ENCODE measurements at regions not wholly inside any gene's neighbourhood (a gene's known extent, or its start where the extent isn't known, plus 50 kb on each side); places are given as distances from the start of the nearest gene placed in this dataset.

DNA sequence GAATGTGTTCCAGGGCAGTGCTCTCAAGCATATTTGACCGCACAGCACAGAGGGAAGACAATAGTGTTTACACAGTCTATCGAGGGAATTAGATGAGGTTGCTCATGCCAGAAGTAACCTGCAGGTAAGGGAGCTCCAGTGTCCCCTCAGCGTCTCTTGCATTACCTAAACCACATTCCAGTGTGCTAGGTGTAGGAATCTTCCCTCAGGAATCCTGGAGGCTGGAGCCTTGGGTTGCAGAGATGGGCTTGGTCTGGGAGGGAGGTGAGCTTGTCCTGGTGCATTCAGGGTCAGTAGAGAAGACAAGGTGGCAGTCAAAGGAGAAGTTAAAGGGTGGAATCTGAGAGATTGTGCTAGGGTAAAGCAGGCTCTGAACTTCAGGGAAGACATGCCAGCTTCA lies 56.3 kb downstream of the SOX14 start:
- Histone ChIP-seq H3K27ac (ENCODE audit: insufficient read depth, low read length, poor library complexity, severe bottlenecking) (no peak overlapping the region), H3K36me3 (ENCODE audit: control insufficient read depth, insufficient read depth, low read length) (no peaks in the 10 kb centered on the region), H3K27me3 (replicated peaks; ENCODE audit: control insufficient read depth, insufficient read depth, low read length, poor library complexity, severe bottlenecking) (no peaks in the 10 kb centered on the region), H3K4me3 (ENCODE audit: insufficient read depth, low read depth, low read length, poor library complexity, severe bottlenecking) (no peak overlapping the region), H3K9me3 (ENCODE audit: control insufficient read depth, low read length) (no peaks in the 10 kb centered on the region), H3K4me1 (ENCODE audit: control insufficient read depth, insufficient read depth, low read length, poor library complexity, severe bottlenecking) (no peaks in the 10 kb centered on the region)
- DNase-seq = no peak

DNA sequence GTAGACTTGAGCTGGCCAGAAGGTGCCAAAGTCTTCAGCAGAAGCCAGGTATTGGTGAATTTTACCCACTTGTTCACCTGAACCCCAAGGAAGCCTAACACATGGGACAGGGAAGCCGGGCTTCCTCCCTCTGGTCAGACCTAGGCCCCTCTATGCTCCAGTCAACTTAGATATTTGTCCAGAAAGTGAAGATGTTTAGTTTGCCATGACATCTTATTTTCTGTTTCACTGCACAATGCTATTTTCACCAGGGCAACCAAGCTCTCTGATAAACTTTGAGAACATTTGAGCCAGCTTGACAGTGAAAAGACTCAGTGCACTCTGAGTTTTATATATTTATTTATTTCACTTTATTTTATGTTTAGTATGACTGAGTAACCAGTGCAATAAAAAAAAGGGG lies 71.0 kb downstream of the SOX14 start:
- no peaks in the 10 kb centered on the region for H3K36me3 ChIP-seq (ENCODE audit: control insufficient read depth, insufficient read depth, low read length)

GRCh38 chr3:137845194-137845593 lies 81.1 kb downstream of the SOX14 start:
- Histone ChIP-seq H3K27ac (ENCODE audit: insufficient read depth, low read length, poor library complexity, severe bottlenecking) (no peak overlapping the region), H3K4me3 (ENCODE audit: insufficient read depth, low read depth, low read length, poor library complexity, severe bottlenecking) (no peak overlapping the region), H3K27me3 (replicated peaks; ENCODE audit: control insufficient read depth, insufficient read depth, low read length, poor library complexity, severe bottlenecking) (no peaks in the 10 kb centered on the region), H3K36me3 (ENCODE audit: control insufficient read depth, insufficient read depth, low read length) (no peaks in the 10 kb centered on the region), H3K9me3 (ENCODE audit: control insufficient read depth, low read length) (no peaks in the 10 kb centered on the region), H3K4me1 (ENCODE audit: control insufficient read depth, insufficient read depth, low read length, poor library complexity, severe bottlenecking) (no peaks in the 10 kb centered on the region)
- DNase-seq = no peak

More for the DNA sequence above, 71.0 kb downstream of the SOX14 start:
- Histone ChIP-seq H3K27me3 (replicated peaks; ENCODE audit: control insufficient read depth, insufficient read depth, low read length, poor library complexity, severe bottlenecking) (no peaks in the 10 kb centered on the region), H3K4me3 (ENCODE audit: insufficient read depth, low read depth, low read length, poor library complexity, severe bottlenecking) (no peak overlapping the region), H3K4me1 (ENCODE audit: control insufficient read depth, insufficient read depth, low read length, poor library complexity, severe bottlenecking) (no peaks in the 10 kb centered on the region), H3K9me3 (ENCODE audit: control insufficient read depth, low read length) (no peaks in the 10 kb centered on the region), H3K27ac (ENCODE audit: insufficient read depth, low read length, poor library complexity, severe bottlenecking) (no peak overlapping the region)
- DNase-seq = no peak

GRCh38 chr3:137845666-137846065 lies 81.6 kb downstream of the SOX14 start:
- no peaks in the 10 kb centered on the region for H3K36me3 ChIP-seq (ENCODE audit: control insufficient read depth, insufficient read depth, low read length)
- H3K27me3 ChIP-seq (replicated peaks; ENCODE audit: control insufficient read depth, insufficient read depth, low read length, poor library complexity, severe bottlenecking) = no peaks in the 10 kb centered on the region
- H3K27ac ChIP-seq (ENCODE audit: insufficient read depth, low read length, poor library complexity, severe bottlenecking) = no peak overlapping the region
- H3K9me3 ChIP-seq (ENCODE audit: control insufficient read depth, low read length) = no peaks in the 10 kb centered on the region
- H3K4me3 ChIP-seq (ENCODE audit: insufficient read depth, low read depth, low read length, poor library complexity, severe bottlenecking) = no peak overlapping the region
- DNase-seq = no peak
- no peaks in the 10 kb centered on the region for H3K4me1 ChIP-seq (ENCODE audit: control insufficient read depth, insufficient read depth, low read length, poor library complexity, severe bottlenecking)

- Histone ChIP-seq H3K27ac (ENCODE audit: insufficient read depth, low read length, poor library complexity, severe bottlenecking) (no peak overlapping the region), H3K9me3 (ENCODE audit: control insufficient read depth, low read length) (no peaks in the 10 kb centered on the region)
- DNase-seq = no peak
Measured at GRCh38 chr3:137852391-137852830, 88.3 kb downstream of the SOX14 start.

GRCh38 chr3:137854533-137855261 lies 90.6 kb downstream of the SOX14 start:
- Histone ChIP-seq H3K4me1 (ENCODE audit: control insufficient read depth, insufficient read depth, low read length, poor library complexity, severe bottlenecking) (no peaks in the 10 kb centered on the region), H3K4me3 (ENCODE audit: insufficient read depth, low read depth, low read length, poor library complexity, severe bottlenecking) (no peak overlapping the region), H3K36me3 (ENCODE audit: control insufficient read depth, insufficient read depth, low read length) (no peaks in the 10 kb centered on the region), H3K27ac (ENCODE audit: insufficient read depth, low read length, poor library complexity, severe bottlenecking) (no peak overlapping the region), H3K27me3 (replicated peaks; ENCODE audit: control insufficient read depth, insufficient read depth, low read length, poor library complexity, severe bottlenecking) (no peaks in the 10 kb centered on the region), H3K9me3 (ENCODE audit: control insufficient read depth, low read length) (no peaks in the 10 kb centered on the region)
- no peak for DNase-seq

More at GRCh38 chr3:137852391-137852830, 88.3 kb downstream of the SOX14 start:
- no peak overlapping the region for H3K4me3 ChIP-seq (ENCODE audit: insufficient read depth, low read depth, low read length, poor library complexity, severe bottlenecking)
- H3K27me3 ChIP-seq (replicated peaks; ENCODE audit: control insufficient read depth, insufficient read depth, low read length, poor library complexity, severe bottlenecking) = no peaks in the 10 kb centered on the region
- H3K4me1 ChIP-seq (ENCODE audit: control insufficient read depth, insufficient read depth, low read length, poor library complexity, severe bottlenecking) = no peaks in the 10 kb centered on the region
- H3K36me3 ChIP-seq (ENCODE audit: control insufficient read depth, insufficient read depth, low read length) = no peaks in the 10 kb centered on the region

DNA sequence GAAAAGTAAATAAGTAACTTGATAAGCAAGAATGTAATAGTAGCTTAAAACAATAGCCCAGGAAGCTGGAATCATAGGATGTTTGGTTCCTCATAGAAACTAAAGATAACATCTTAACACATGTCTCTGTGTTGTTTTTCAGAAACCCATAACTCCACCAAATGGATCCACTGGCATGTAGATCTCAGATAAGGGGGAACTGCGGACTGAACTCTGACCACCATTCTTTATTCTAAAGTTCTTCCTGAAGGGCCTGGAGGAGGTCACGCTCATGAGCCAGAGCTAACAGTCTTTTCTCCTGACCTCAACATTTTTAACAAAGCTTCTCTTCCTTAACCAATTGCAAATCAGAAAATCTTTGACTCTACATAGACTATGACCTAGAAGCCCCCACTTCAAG lies 101.9 kb downstream of the SOX14 start:
- Histone ChIP-seq H3K4me1 (ENCODE audit: control insufficient read depth, insufficient read depth, low read length, poor library complexity, severe bottlenecking) (no peaks in the 10 kb centered on the region), H3K4me3 (ENCODE audit: insufficient read depth, low read depth, low read length, poor library complexity, severe bottlenecking) (no peak overlapping the region), H3K9me3 (ENCODE audit: control insufficient read depth, low read length) (no peaks in the 10 kb centered on the region), H3K27me3 (replicated peaks; ENCODE audit: control insufficient read depth, insufficient read depth, low read length, poor library complexity, severe bottlenecking) (no peaks in the 10 kb centered on the region), H3K27ac (ENCODE audit: insufficient read depth, low read length, poor library complexity, severe bottlenecking) (no peak overlapping the region), H3K36me3 (ENCODE audit: control insufficient read depth, insufficient read depth, low read length) (no peaks in the 10 kb centered on the region)
- no peak for DNase-seq

DNA sequence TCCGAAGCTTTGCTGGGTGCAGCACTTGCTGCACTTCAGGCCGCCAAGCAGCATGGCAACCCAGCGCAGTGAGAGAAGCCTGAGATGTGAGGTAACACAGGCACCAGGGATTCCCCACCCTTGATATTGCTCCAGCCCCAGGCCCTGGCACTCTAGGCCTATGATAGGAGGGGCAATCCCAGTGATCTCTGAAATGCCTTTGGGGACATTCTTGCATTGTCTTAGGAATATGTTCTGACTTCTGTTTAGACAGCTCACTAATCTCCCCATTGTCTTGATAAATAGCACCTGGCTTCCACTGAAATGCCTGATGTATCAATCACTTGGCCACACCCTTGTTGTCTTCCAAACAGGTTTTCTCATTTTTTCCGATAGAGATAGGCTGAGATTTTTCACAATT lies 102.8 kb downstream of the SOX14 start:
- no peaks in the 10 kb centered on the region for H3K36me3 ChIP-seq (ENCODE audit: control insufficient read depth, insufficient read depth, low read length)
- no peaks in the 10 kb centered on the region for H3K27me3 ChIP-seq (replicated peaks; ENCODE audit: control insufficient read depth, insufficient read depth, low read length, poor library complexity, severe bottlenecking)
- no peak overlapping the region for H3K4me3 ChIP-seq (ENCODE audit: insufficient read depth, low read depth, low read length, poor library complexity, severe bottlenecking)
- no peaks in the 10 kb centered on the region for H3K9me3 ChIP-seq (ENCODE audit: control insufficient read depth, low read length)
- no peak overlapping the region for H3K27ac ChIP-seq (ENCODE audit: insufficient read depth, low read length, poor library complexity, severe bottlenecking)
- H3K4me1 ChIP-seq (ENCODE audit: control insufficient read depth, insufficient read depth, low read length, poor library complexity, severe bottlenecking) = no peaks in the 10 kb centered on the region
- no peak for DNase-seq

DNA sequence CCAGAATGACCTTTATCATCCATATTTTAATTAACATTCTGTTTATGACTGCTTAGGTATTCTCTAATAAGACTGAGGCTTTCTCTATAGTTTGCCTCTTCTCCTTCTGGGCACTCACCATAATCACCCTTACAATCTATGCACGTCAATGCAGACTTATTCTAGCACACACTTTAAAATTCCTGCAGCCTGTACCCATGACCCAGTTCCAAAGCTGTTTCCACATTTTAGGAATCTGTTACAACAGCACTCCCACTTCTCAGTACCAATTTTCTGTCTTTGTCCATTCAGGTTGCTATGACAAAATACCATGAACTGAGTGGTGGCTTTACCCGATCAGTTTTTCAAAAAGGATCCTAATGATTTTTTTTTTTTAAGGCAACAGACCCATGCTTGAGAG lies 103.5 kb downstream of the SOX14 start:
- H3K4me1 ChIP-seq (ENCODE audit: control insufficient read depth, insufficient read depth, low read length, poor library complexity, severe bottlenecking) = no peaks in the 10 kb centered on the region
- DNase-seq = no peak

GRCh38 chr3:137869022-137869421 lies 104.9 kb downstream of the SOX14 start:
- H3K4me1 ChIP-seq (ENCODE audit: control insufficient read depth, insufficient read depth, low read length, poor library complexity, severe bottlenecking) = no peaks in the 10 kb centered on the region

More for the DNA sequence above, 103.5 kb downstream of the SOX14 start:
- Histone ChIP-seq H3K36me3 (ENCODE audit: control insufficient read depth, insufficient read depth, low read length) (no peaks in the 10 kb centered on the region), H3K27ac (ENCODE audit: insufficient read depth, low read length, poor library complexity, severe bottlenecking) (no peak overlapping the region), H3K4me3 (ENCODE audit: insufficient read depth, low read depth, low read length, poor library complexity, severe bottlenecking) (no peak overlapping the region), H3K27me3 (replicated peaks; ENCODE audit: control insufficient read depth, insufficient read depth, low read length, poor library complexity, severe bottlenecking) (no peaks in the 10 kb centered on the region), H3K9me3 (ENCODE audit: control insufficient read depth, low read length) (no peaks in the 10 kb centered on the region)

More at GRCh38 chr3:137869022-137869421, 104.9 kb downstream of the SOX14 start:
- H3K27ac ChIP-seq (ENCODE audit: insufficient read depth, low read length, poor library complexity, severe bottlenecking) = no peak overlapping the region
- no peak overlapping the region for H3K4me3 ChIP-seq (ENCODE audit: insufficient read depth, low read depth, low read length, poor library complexity, severe bottlenecking)
- no peaks in the 10 kb centered on the region for H3K36me3 ChIP-seq (ENCODE audit: control insufficient read depth, insufficient read depth, low read length)
- H3K27me3 ChIP-seq (replicated peaks; ENCODE audit: control insufficient read depth, insufficient read depth, low read length, poor library complexity, severe bottlenecking) = no peaks in the 10 kb centered on the region
- H3K9me3 ChIP-seq (ENCODE audit: control insufficient read depth, low read length) = no peaks in the 10 kb centered on the region
- no peak for DNase-seq

Data from effector memory CD4-positive, alpha-beta T cell (primary cell).